ENCODE measurements at regions not wholly inside any gene's neighbourhood (a gene's known extent, or its start where the extent isn't known, plus 50 kb on each side); places are given as distances from the start of the nearest gene placed in this dataset.

DNA sequence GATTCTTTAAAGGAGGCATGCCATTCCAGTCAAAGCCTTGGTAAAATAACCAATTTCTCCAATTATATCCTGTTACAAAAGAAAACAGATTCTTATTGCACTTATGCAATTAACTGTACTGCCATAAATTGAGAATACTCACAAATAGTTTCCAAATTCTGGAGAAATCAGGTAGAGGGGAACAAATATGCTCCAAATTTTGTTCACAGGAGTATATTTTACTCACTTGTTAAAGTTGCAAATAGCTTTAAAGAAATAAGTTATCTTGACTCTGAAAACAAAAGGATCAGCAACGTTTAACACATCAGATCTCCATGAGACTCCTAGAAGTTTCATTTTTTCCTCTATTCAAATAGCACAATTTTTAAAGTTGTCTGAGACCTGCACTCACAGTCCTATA is 712.1 kb upstream of the ARRDC4 start:
- TF ChIP-seq, protein P1, sequence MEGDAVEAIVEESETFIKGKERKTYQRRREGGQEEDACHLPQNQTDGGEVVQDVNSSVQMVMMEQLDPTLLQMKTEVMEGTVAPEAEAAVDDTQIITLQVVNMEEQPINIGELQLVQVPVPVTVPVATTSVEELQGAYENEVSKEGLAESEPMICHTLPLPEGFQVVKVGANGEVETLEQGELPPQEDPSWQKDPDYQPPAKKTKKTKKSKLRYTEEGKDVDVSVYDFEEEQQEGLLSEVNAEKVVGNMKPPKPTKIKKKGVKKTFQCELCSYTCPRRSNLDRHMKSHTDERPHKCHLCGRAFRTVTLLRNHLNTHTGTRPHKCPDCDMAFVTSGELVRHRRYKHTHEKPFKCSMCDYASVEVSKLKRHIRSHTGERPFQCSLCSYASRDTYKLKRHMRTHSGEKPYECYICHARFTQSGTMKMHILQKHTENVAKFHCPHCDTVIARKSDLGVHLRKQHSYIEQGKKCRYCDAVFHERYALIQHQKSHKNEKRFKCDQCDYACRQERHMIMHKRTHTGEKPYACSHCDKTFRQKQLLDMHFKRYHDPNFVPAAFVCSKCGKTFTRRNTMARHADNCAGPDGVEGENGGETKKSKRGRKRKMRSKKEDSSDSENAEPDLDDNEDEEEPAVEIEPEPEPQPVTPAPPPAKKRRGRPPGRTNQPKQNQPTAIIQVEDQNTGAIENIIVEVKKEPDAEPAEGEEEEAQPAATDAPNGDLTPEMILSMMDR (IDR thresholded peaks at IDR 0.05; ENCODE audit: extremely low read depth in 1 of 2, insufficient read depth in 1 of 2, low read depth in 1 of 2, low read length in 2 of 2): no peak
- no peak for TF ChIP-seq POLR2A (IDR thresholded peaks at IDR 0.05; ENCODE audit: low read depth, low read length)
- TF ChIP-seq, protein P2, sequence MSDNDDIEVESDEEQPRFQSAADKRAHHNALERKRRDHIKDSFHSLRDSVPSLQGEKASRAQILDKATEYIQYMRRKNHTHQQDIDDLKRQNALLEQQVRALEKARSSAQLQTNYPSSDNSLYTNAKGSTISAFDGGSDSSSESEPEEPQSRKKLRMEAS (IDR thresholded peaks at IDR 0.05; ENCODE audit: insufficient read depth, insufficient read length): no peak
- no peak for TF ChIP-seq EZH2 (IDR thresholded peaks at IDR 0.05; ENCODE audit: borderline replicate concordance, low read depth, low read length, severe bottlenecking)
- TF ChIP-seq MYC (IDR thresholded peaks at IDR 0.05; ENCODE audit: low read depth, low read length): no peak
- TF ChIP-seq POLR2AphosphoS5 (IDR thresholded peaks at IDR 0.05; ENCODE audit: insufficient read depth, low read depth, low read length): no peak
- TF ChIP-seq FOS (IDR thresholded peaks at IDR 0.05; ENCODE audit: borderline replicate concordance, insufficient read depth, low read length): no peak
- no peak for TF ChIP-seq GATA2 (IDR thresholded peaks at IDR 0.05; ENCODE audit: insufficient read depth, insufficient read length, low read depth, low read length)

Measured in endothelial cell of umbilical vein (primary cell).